Natural killer cell treated with Interleukin-12 subunit alpha and Interleukin-12 subunit beta and Interleukin-15 and Interleukin-18, amount 100 ng/mL, for 72 hours (primary cell): ENCODE measurements at regions not wholly inside any gene's neighbourhood (a gene's known extent, or its start where the extent isn't known, plus 50 kb on each side); places are given as distances from the start of the nearest gene placed in this dataset.

ENCODE experiments used
- ATAC-seq, 2 donors: fragments of 150-1000 bp; cut with Tn5 transposase in 1 of 2; sonication (Bioruptor Pico), chemical (Tn5 transposase) in 1 of 2; 2 replicates each; pipeline ENCODE4 v1.10.0; 2021
- DNase-seq: peaks from one replicate; pipeline ENCODE4 v3.0.0; 2022; ENCODE audit warnings: low spot score
- H3K27ac Mint-ChIP-seq, 2 donors: 1 replicate in 1 of 2; 2 replicates in 1 of 2; pipeline ENCODE4 v1.8.0; 2022; ENCODE audit warnings: mixed read lengths in 2 of 2, mild to moderate bottlenecking in 1 of 2, moderate library complexity in 1 of 2
- H3K27me3 Mint-ChIP-seq, 2 donors: 1 replicate in 1 of 2; 2 replicates in 1 of 2; pipeline ENCODE4 v1.8.0; 2022; ENCODE audit warnings: mixed read lengths in 2 of 2
- H3K36me3 Mint-ChIP-seq: one replicate; pipeline ENCODE4 v1.8.0; 2022; ENCODE audit warnings: mixed read lengths
- H3K4me1 Mint-ChIP-seq, 2 donors: 1 replicate in 1 of 2; 2 replicates in 1 of 2; pipeline ENCODE4 v1.8.0; 2022; ENCODE audit warnings: low read depth in 2 of 2, mixed read lengths in 2 of 2, mild to moderate bottlenecking in 1 of 2
- H3K4me3 Mint-ChIP-seq: one replicate; pipeline ENCODE4 v1.8.0; 2022; ENCODE audit warnings: mixed read lengths
- H3K9me3 Mint-ChIP-seq: 2 replicates; pipeline ENCODE4 v1.8.0; 2022; ENCODE audit warnings: mixed read lengths

- no peak overlapping the region for H3K27ac Mint-ChIP-seq
- H3K27me3 Mint-ChIP-seq = peaks cover 11 to 18% of the 10 kb centered on the region in 2 donors
- H3K36me3 Mint-ChIP-seq = peaks cover 4% of the 10 kb centered on the region
- no peak overlapping the region for H3K4me3 Mint-ChIP-seq
- no peaks in the 10 kb centered on the region for H3K9me3 Mint-ChIP-seq
- no peak for ATAC-seq
- peaks cover 0 to 6% of the 10 kb centered on the region in 2 donors for H3K4me1 Mint-ChIP-seq
- no peak for DNase-seq
These were observed 67.5 kb upstream of the APCDD1 start for GRCh38 chr18:10386956-10387355.

- H3K27me3 Mint-ChIP-seq = peaks cover 11 to 16% of the 10 kb centered on the region in 2 donors
- H3K27ac Mint-ChIP-seq = no peak overlapping the region
- DNase-seq (no peak), ATAC-seq (no peak)
- H3K36me3 Mint-ChIP-seq = peaks cover 4% of the 10 kb centered on the region
- H3K9me3 Mint-ChIP-seq = no peaks in the 10 kb centered on the region
- H3K4me1 Mint-ChIP-seq = peaks cover 0 to 6% of the 10 kb centered on the region in 2 donors
- H3K4me3 Mint-ChIP-seq = no peak overlapping the region
These were observed 67.0 kb upstream of the APCDD1 start for GRCh38 chr18:10387399-10387798.

- DNase-seq (no peak), ATAC-seq (no peak)
- peaks cover 4% of the 10 kb centered on the region for H3K36me3 Mint-ChIP-seq
- H3K4me3 Mint-ChIP-seq = no peak overlapping the region
- no peaks in the 10 kb centered on the region for H3K9me3 Mint-ChIP-seq
- H3K27ac Mint-ChIP-seq = no peak overlapping the region
- peaks cover 11 to 21% of the 10 kb centered on the region in 2 donors for H3K27me3 Mint-ChIP-seq
- peaks cover 0 to 6% of the 10 kb centered on the region in 2 donors for H3K4me1 Mint-ChIP-seq
These were observed 66.1 kb upstream of the APCDD1 start for GRCh38 chr18:10388373-10388772.

GRCh38 chr18:10391506-10391905 lies 62.9 kb upstream of the APCDD1 start:
- peaks cover 4% of the 10 kb centered on the region for H3K36me3 Mint-ChIP-seq
- H3K27me3 Mint-ChIP-seq = peaks cover 11 to 21% of the 10 kb centered on the region in 2 donors
- DNase-seq (no peak), ATAC-seq (no peak)
- peaks cover 0 to 6% of the 10 kb centered on the region in 2 donors for H3K4me1 Mint-ChIP-seq
- H3K4me3 Mint-ChIP-seq = peak overlapping the region; percentile 2
- no peaks in the 10 kb centered on the region for H3K9me3 Mint-ChIP-seq
- H3K27ac Mint-ChIP-seq = no peak overlapping the region

GRCh38 chr18:10397004-10397403 lies 57.4 kb upstream of the APCDD1 start:
- Mint-ChIP-seq H3K27me3 (peaks cover 16 to 29% of the 10 kb centered on the region in 2 donors), H3K27ac (no peak overlapping the region), H3K9me3 (no peaks in the 10 kb centered on the region), H3K4me3 (no peak overlapping the region), H3K36me3 (no peaks in the 10 kb centered on the region), H3K4me1 (peaks cover 0 to 3% of the 10 kb centered on the region in 2 donors)
- DNase-seq (no peak), ATAC-seq (no peak)

- H3K9me3 Mint-ChIP-seq = no peaks in the 10 kb centered on the region
- DNase-seq (no peak), ATAC-seq (no peak)
- H3K4me3 Mint-ChIP-seq = no peak overlapping the region
- no peak overlapping the region for H3K27ac Mint-ChIP-seq
- peaks cover 0 to 3% of the 10 kb centered on the region in 2 donors for H3K4me1 Mint-ChIP-seq
- no peaks in the 10 kb centered on the region for H3K36me3 Mint-ChIP-seq
- H3K27me3 Mint-ChIP-seq = peaks cover 16 to 19% of the 10 kb centered on the region in 2 donors
These were observed 55.9 kb upstream of the APCDD1 start for GRCh38 chr18:10398571-10398970.

GRCh38 chr18:10399465-10399864 lies 55.0 kb upstream of the APCDD1 start:
- H3K4me3 Mint-ChIP-seq = no peak overlapping the region
- H3K36me3 Mint-ChIP-seq = no peaks in the 10 kb centered on the region
- H3K27ac Mint-ChIP-seq = no peak overlapping the region
- peaks cover 0 to 3% of the 10 kb centered on the region in 2 donors for H3K4me1 Mint-ChIP-seq
- ATAC-seq = no peak
- peaks cover 16 to 19% of the 10 kb centered on the region in 2 donors for H3K27me3 Mint-ChIP-seq
- no peaks in the 10 kb centered on the region for H3K9me3 Mint-ChIP-seq
- no peak for DNase-seq

GRCh38 chr18:10400534-10401307 lies 53.7 kb upstream of the APCDD1 start:
- H3K27ac Mint-ChIP-seq = no peak overlapping the region
- H3K27me3 Mint-ChIP-seq = peaks cover 16 to 19% of the 10 kb centered on the region in 2 donors
- peaks cover 0 to 3% of the 10 kb centered on the region in 2 donors for H3K4me1 Mint-ChIP-seq
- no peaks in the 10 kb centered on the region for H3K36me3 Mint-ChIP-seq
- H3K9me3 Mint-ChIP-seq = no peaks in the 10 kb centered on the region
- ATAC-seq (no peak), DNase-seq (no peak)
- H3K4me3 Mint-ChIP-seq = no peak overlapping the region

GRCh38 chr18:10401521-10401920 lies 52.9 kb upstream of the APCDD1 start:
- Mint-ChIP-seq H3K4me1 (peaks cover 0 to 3% of the 10 kb centered on the region in 2 donors), H3K27me3 (peaks cover 16 to 19% of the 10 kb centered on the region in 2 donors), H3K27ac (no peak overlapping the region), H3K4me3 (no peak overlapping the region), H3K9me3 (no peaks in the 10 kb centered on the region), H3K36me3 (no peaks in the 10 kb centered on the region)
- ATAC-seq (no peak), DNase-seq (no peak)

- ATAC-seq = no peak
- DNase-seq = no peak
- Mint-ChIP-seq H3K36me3 (no peaks in the 10 kb centered on the region), H3K4me3 (no peak overlapping the region), H3K27me3 (peaks cover 16 to 19% of the 10 kb centered on the region in 2 donors), H3K27ac (no peak overlapping the region), H3K9me3 (no peaks in the 10 kb centered on the region), H3K4me1 (peaks cover 0 to 3% of the 10 kb centered on the region in 2 donors)
These were observed 52.5 kb upstream of the APCDD1 start for GRCh38 chr18:10401930-10402329.

GRCh38 chr18:10402871-10403559 lies 51.4 kb upstream of the APCDD1 start:
- H3K27me3 Mint-ChIP-seq = peaks cover 16 to 19% of the 10 kb centered on the region in 2 donors
- H3K27ac Mint-ChIP-seq = no peak overlapping the region
- H3K36me3 Mint-ChIP-seq = no peaks in the 10 kb centered on the region
- H3K4me3 Mint-ChIP-seq = no peak overlapping the region
- no peaks in the 10 kb centered on the region for H3K9me3 Mint-ChIP-seq
- ATAC-seq (no peak), DNase-seq (no peak)
- H3K4me1 Mint-ChIP-seq = peaks cover 0 to 3% of the 10 kb centered on the region in 2 donors

GRCh38 chr18:10403708-10404107 lies 50.7 kb upstream of the APCDD1 start:
- DNase-seq (no peak), ATAC-seq (no peak)
- peaks cover 0 to 3% of the 10 kb centered on the region in 2 donors for H3K4me1 Mint-ChIP-seq
- no peak overlapping the region for H3K27ac Mint-ChIP-seq
- no peaks in the 10 kb centered on the region for H3K36me3 Mint-ChIP-seq
- no peaks in the 10 kb centered on the region for H3K9me3 Mint-ChIP-seq
- H3K4me3 Mint-ChIP-seq = no peak overlapping the region
- H3K27me3 Mint-ChIP-seq = peaks cover 16 to 19% of the 10 kb centered on the region in 2 donors

GRCh38 chr18:10404168-10404567 lies 50.3 kb upstream of the APCDD1 start:
- no peak overlapping the region for H3K4me3 Mint-ChIP-seq
- no peaks in the 10 kb centered on the region for H3K9me3 Mint-ChIP-seq
- H3K4me1 Mint-ChIP-seq = peaks cover 0 to 3% of the 10 kb centered on the region in 2 donors
- no peak for ATAC-seq
- DNase-seq = no peak
- no peak overlapping the region for H3K27ac Mint-ChIP-seq
- H3K27me3 Mint-ChIP-seq = peaks cover 16 to 19% of the 10 kb centered on the region in 2 donors
- H3K36me3 Mint-ChIP-seq = no peaks in the 10 kb centered on the region
